GM12875 (cell line): ENCODE measurements at regions not wholly inside any gene's neighbourhood (a gene's known extent, or its start where the extent isn't known, plus 50 kb on each side); places are given as distances from the start of the nearest gene placed in this dataset.

Experiments used
- H3K4me3 ChIP-seq: one replicate; pipeline ENCODE4 v1.5.1; 2011; ENCODE audit warnings: low read depth, low read length, control low read depth
- CTCF ChIP-seq: IDR thresholded peaks from 2 replicates; pipeline ENCODE4 v1.5.1; 2011; ENCODE audit warnings: low read depth, mild to moderate bottlenecking, control low read depth, inconsistent platforms, low read length, moderate library complexity, borderline replicate concordance; ENCODE audit not compliant: insufficient read depth

DNA sequence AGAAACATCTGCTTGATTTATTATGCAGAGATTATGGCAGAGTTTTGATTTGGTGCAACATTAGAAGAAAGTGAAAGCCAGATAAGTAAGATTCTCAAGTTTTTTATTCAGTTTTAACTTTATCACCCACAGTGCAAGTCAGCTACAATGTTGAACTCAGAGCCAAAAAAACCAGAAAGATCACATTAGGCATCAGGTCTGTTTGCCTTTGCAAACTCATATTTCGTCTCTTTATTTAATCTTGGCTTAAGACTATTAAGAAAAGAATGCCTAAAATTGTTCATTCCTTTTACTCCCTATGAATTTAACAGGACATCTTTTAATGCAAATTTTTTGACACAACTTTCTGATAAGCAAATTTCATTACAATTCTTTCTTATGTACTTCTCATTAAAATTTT, 76.0 kb upstream of the TMEM26 start:
- no peak overlapping the region for H3K4me3 ChIP-seq
- TF ChIP-seq CTCF: no peak

- no peak for TF ChIP-seq CTCF
- no peak overlapping the region for H3K4me3 ChIP-seq
These were observed 49.9 kb upstream of the TMEM26 start for GRCh38 chr10:61503051-61503450.
